SK-N-SH (cell line): ENCODE measurements at regions not wholly inside any gene's neighbourhood (a gene's known extent, or its start where the extent isn't known, plus 50 kb on each side); places are given as distances from the start of the nearest gene placed in this dataset.
A peak's percentile ranks its signal among the peaks of the same experiment; 100 is the strongest.

Experiments
- CTCF ChIA-PET: fragments of 300-600, 350-600 bp; formaldehyde crosslinking; extraction: SDS; loops from one replicate; lab custom pipeline; 2021; lab: Yijun Ruan, JAX
- POLR2A ChIA-PET: fragments of 350-600 bp; sonication (Branson Sonifier 250); formaldehyde crosslinking; extraction: SDS; loops from one replicate; lab custom pipeline; 2020; ENCODE audit warnings: antibody characterized with exemption, inconsistent platforms; lab: Yijun Ruan, JAX
- DNase-seq: peaks from one replicate; pipeline ENCODE4 v3.0.0; 2012
- H2AFZ ChIP-seq: fragments of 200-600 bp; sonication (generic); 2 replicates; pipeline ENCODE4 v1.8.1; 2016; ENCODE audit warnings: antibody characterized with exemption, mild to moderate bottlenecking, low read depth
- H3F3A ChIP-seq: fragments of 200-600 bp; sonication (generic); replicated peaks from 2 replicates; pipeline ENCODE3; 2016; ENCODE audit warnings: antibody characterized with exemption, mild to moderate bottlenecking; ENCODE audit not compliant: insufficient read depth
- H3K27ac ChIP-seq, 2 experiments: fragments of 200-500 bp in 1 of 2; fragments of 200-600 bp in 1 of 2; sonication (Bioruptor generic) in 1 of 2; sonication (generic), shearing (Covaris generic) in 1 of 2; 2 replicates each; pipeline versions ENCODE4 v1.5.1 to v1.6.1; 2014 to 2016; ENCODE audit warnings: low read depth in 2 of 2, inconsistent platforms in 1 of 2, low read length in 1 of 2, mild to moderate bottlenecking in 1 of 2, mixed read lengths in 1 of 2
- H3K27me3 ChIP-seq: fragments of 200-600 bp; sonication (generic), shearing (Covaris generic); 2 replicates; pipeline ENCODE4 v1.6.1; 2016; ENCODE audit warnings: mixed run types; ENCODE audit not compliant: insufficient read depth
- H3K36me3 ChIP-seq, 2 experiments: fragments of 200-500 bp in 1 of 2; fragments of 200-600 bp in 1 of 2; sonication (Bioruptor generic) in 1 of 2; sonication (generic) in 1 of 2; replicated peaks in 1 of 2; 2 replicates each; pipeline versions ENCODE3 to v1.5.1; 2014 to 2016; ENCODE audit warnings: low read length in 1 of 2, mild to moderate bottlenecking in 1 of 2; ENCODE audit not compliant: insufficient read depth in 2 of 2, control insufficient read depth in 1 of 2
- H3K4me1 ChIP-seq, 2 experiments: fragments of 200-500 bp in 1 of 2; fragments of 200-600 bp in 1 of 2; sonication (Bioruptor generic) in 1 of 2; sonication (generic), shearing (Covaris generic) in 1 of 2; 2 replicates each; pipeline versions ENCODE4 v1.5.1 to v1.6.1; 2014 to 2016; ENCODE audit warnings: low read depth in 1 of 2, low read length in 1 of 2, mixed run types in 1 of 2; ENCODE audit not compliant: insufficient read depth in 2 of 2, control insufficient read depth in 1 of 2
- H3K4me2 ChIP-seq: fragments of 200-600 bp; sonication (generic), shearing (Covaris generic); 2 replicates; pipeline ENCODE4 v1.6.1; 2017; ENCODE audit warnings: mixed run types
- H3K4me3 ChIP-seq, 2 experiments: fragments of 200-500 bp in 1 of 2; fragments of 200-600 bp in 1 of 2; sonication (Bioruptor generic) in 1 of 2; sonication (generic), shearing (Covaris generic) in 1 of 2; 2 replicates each; pipeline versions ENCODE4 v1.5.1 to v1.8.1; 2014 to 2016; ENCODE audit warnings: low read depth in 2 of 2, inconsistent platforms in 1 of 2, low read length in 1 of 2, mild to moderate bottlenecking in 1 of 2, mixed read lengths in 1 of 2, moderate library complexity in 1 of 2
- H3K79me2 ChIP-seq: fragments of 200-600 bp; sonication (generic); 2 replicates; pipeline ENCODE4 v1.8.1; 2017; ENCODE audit warnings: mild to moderate bottlenecking; ENCODE audit not compliant: insufficient read depth
- H3K9ac ChIP-seq: fragments of 200-600 bp; sonication (generic); 2 replicates; pipeline ENCODE4 v1.6.1; 2017; ENCODE audit warnings: mixed run types
- H3K9me2 ChIP-seq: fragments of 200-600 bp; sonication (generic); 2 replicates; pipeline ENCODE4 v1.6.1; 2017; ENCODE audit warnings: mixed run types
- H3K9me3 ChIP-seq: fragments of 200-600 bp; sonication (generic); 2 replicates; pipeline ENCODE4 v1.6.1; 2017; ENCODE audit warnings: mixed run types, mild to moderate bottlenecking, moderate library complexity
- H4K20me1 ChIP-seq: fragments of 200-600 bp; sonication (generic); 2 replicates; pipeline ENCODE4 v1.6.1; 2017; ENCODE audit warnings: mild to moderate bottlenecking, mixed run types; ENCODE audit not compliant: insufficient read depth
- ELF1 ChIP-seq: IDR thresholded peaks from 2 replicates; pipeline ENCODE4 v1.4.0; 2012
- EZH2phosphoT487 ChIP-seq: fragments of 200-600 bp; sonication (generic); IDR thresholded peaks from 2 replicates; pipeline ENCODE4 v1.6.1; 2017; ENCODE audit warnings: low read depth, mixed run types, mild to moderate bottlenecking, antibody characterized with exemption, moderate library complexity, borderline replicate concordance
- FOXJ3 ChIP-seq: sonication (generic); formaldehyde crosslinking; IDR thresholded peaks from 2 replicates; pipeline ENCODE4 v1.5.1; 2020; ENCODE audit warnings: mild to moderate bottlenecking, missing genetic modification reagents
- MEF2A ChIP-seq: IDR thresholded peaks from 2 replicates; pipeline ENCODE4 v1.4.0; 2012; ENCODE audit warnings: low read depth, borderline replicate concordance
- NFIC ChIP-seq: IDR thresholded peaks from 2 replicates; pipeline ENCODE4 v1.4.0; 2012; ENCODE audit warnings: borderline replicate concordance
- NRF1 ChIP-seq: IDR thresholded peaks from 2 replicates; pipeline ENCODE4 v1.6.1; 2012; ENCODE audit warnings: low read depth, mild to moderate bottlenecking, low read length
- SIN3A ChIP-seq: IDR thresholded peaks from 2 replicates; pipeline ENCODE4 v1.6.1; 2012; ENCODE audit warnings: low read depth, mild to moderate bottlenecking, low read length, moderate library complexity, borderline replicate concordance
- SMC3 ChIP-seq: IDR thresholded peaks from 2 replicates; pipeline ENCODE4 v1.6.1; 2012; ENCODE audit warnings: low read depth, low read length, improper control_type of control experiment
- TAF1 ChIP-seq: IDR thresholded peaks from 2 replicates; pipeline ENCODE4 v1.6.1; 2012; ENCODE audit warnings: low read depth, mild to moderate bottlenecking, low read length, moderate library complexity, borderline replicate concordance
- TEAD4 ChIP-seq: IDR thresholded peaks from 2 replicates; pipeline ENCODE4 v1.4.0; 2012; ENCODE audit warnings: mild to moderate bottlenecking, borderline replicate concordance; ENCODE audit not compliant: insufficient read depth
- YY1 ChIP-seq: IDR thresholded peaks from 2 replicates; pipeline ENCODE4 v1.4.0; 2012; ENCODE audit warnings: low read depth, mild to moderate bottlenecking
- WGBS: methylation state at CpG from one replicate; pipeline ENCODE4 v1.1.6; 2017; ENCODE audit warnings: low lambda C conversion rate; 5-methylcytosine and 5-hydroxymethylcytosine counted together
- TF ChIP-seq, protein P1 (sequence below): IDR thresholded peaks from 2 replicates; pipeline ENCODE4 v1.4.0; 2012; ENCODE audit warnings: low read depth, borderline replicate concordance
- TF ChIP-seq, protein P2 (sequence below): IDR thresholded peaks from 2 replicates; pipeline ENCODE4 v1.4.0; 2012; ENCODE audit warnings: low read depth, borderline replicate concordance

DNA sequence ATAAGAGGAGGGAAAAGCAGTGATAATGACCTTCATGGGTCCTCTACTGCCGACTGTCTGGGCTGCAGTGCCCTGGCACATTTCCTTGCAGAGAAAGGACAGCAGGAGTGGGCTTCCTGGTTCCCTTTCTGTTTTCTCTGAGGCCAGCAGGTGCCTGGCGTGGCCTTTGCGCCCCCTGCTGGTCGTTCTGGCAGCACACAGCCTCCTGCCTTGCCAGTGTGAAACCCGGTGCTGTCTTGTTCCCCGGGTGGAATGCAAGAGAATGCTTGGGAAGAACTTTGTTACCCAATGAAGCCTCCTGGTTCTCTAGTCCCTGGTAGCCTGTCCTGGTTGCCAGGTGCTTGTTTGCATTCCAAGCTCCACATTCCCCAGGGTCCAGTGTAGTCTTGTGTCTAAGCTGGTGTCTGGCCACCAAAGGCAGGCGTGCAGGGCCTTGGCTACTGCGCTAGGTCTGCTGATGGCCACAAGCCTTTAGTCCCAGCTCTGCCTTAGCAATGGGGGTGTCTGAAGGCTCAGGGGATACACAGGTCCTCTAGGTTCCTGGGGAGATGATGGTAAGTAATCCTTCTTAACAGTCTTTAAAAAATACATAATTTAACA is 1392.4 kb upstream of the TMEM132C start (continued):
- TF ChIP-seq, protein P1, sequence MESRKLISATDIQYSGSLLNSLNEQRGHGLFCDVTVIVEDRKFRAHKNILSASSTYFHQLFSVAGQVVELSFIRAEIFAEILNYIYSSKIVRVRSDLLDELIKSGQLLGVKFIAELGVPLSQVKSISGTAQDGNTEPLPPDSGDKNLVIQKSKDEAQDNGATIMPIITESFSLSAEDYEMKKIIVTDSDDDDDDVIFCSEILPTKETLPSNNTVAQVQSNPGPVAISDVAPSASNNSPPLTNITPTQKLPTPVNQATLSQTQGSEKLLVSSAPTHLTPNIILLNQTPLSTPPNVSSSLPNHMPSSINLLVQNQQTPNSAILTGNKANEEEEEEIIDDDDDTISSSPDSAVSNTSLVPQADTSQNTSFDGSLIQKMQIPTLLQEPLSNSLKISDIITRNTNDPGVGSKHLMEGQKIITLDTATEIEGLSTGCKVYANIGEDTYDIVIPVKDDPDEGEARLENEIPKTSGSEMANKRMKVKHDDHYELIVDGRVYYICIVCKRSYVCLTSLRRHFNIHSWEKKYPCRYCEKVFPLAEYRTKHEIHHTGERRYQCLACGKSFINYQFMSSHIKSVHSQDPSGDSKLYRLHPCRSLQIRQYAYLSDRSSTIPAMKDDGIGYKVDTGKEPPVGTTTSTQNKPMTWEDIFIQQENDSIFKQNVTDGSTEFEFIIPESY = no peak
- TF ChIP-seq YY1 (no peak), SMC3 (peak; percentile 77)

DNA sequence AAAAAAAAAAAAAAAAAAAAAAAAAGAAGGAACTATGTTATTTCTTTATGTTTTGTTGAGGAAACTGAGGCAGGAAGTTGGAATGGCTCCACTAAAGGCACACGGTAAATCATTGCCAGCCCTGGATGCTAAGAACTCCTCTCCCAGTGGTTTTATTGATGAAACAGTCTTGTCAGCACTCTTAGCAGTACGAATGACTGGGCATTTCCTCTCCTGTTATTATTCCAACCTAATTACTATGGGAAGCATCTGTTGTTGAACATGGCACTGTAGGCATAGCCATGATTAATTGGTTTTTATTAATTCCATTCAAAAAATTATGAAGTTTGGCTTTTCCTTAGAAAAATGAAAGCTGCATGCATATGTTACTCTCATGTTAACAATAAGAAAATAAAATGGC is 1387.1 kb upstream of the TMEM132C start:
- no peak for TF ChIP-seq SIN3A
- no peak for TF ChIP-seq MEF2A
- H3K36me3 ChIP-seq = no peaks in the 10 kb centered on the region
- no peaks in the 10 kb centered on the region for H4K20me1 ChIP-seq
- DNase-seq = no peak
- 38% methylated on average over 2 of the region's 2 CpGs for WGBS
- no peaks in the 10 kb centered on the region for H3K79me2 ChIP-seq
- H2AFZ ChIP-seq = no peak overlapping the region
- no peak overlapping the region for H3K27ac ChIP-seq
- H3K9me3 ChIP-seq = no peaks in the 10 kb centered on the region
- H3K4me3 ChIP-seq = no peak overlapping the region
- H3K27me3 ChIP-seq = no peaks in the 10 kb centered on the region
- ChIA-PET POLR2A (no interaction called here), CTCF (no interaction called here)
- no peaks in the 10 kb centered on the region for H3F3A ChIP-seq
- H3K9ac ChIP-seq = no peak overlapping the region
- H3K9me2 ChIP-seq = no peaks in the 10 kb centered on the region
- H3K4me1 ChIP-seq = no peaks in the 10 kb centered on the region
- H3K4me2 ChIP-seq = no peak overlapping the region

DNA sequence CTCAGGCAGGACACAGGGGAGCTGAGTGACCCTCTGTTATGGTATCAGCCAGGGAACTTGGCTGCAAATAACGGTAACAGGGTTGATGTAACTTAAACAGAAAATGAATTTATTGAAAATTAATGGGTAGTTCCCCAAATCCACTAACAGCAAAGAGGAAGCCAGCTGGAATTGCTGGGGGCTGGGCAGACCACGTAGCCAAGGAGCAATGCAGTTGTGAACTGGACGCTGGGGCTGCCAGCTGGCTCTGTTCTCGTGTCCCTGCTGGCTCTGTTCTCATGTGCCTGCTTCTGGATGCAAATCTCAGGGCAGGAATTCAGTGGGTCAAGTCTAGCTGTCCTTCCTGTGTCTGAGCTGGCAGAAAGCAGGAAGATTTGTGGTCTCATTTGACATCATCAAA is 1383.3 kb upstream of the TMEM132C start:
- H3K36me3 ChIP-seq = no peaks in the 10 kb centered on the region
- no peak overlapping the region for H3K9ac ChIP-seq
- no peaks in the 10 kb centered on the region for H3F3A ChIP-seq
- no peak overlapping the region for H3K4me3 ChIP-seq
- H3K9me2 ChIP-seq = no peaks in the 10 kb centered on the region
- no peaks in the 10 kb centered on the region for H3K27me3 ChIP-seq
- no peak for TF ChIP-seq NFIC
- TF ChIP-seq FOXJ3 (CRISPR knock-in tag) = no peak
- TF ChIP-seq TEAD4 = no peak
- TF ChIP-seq, protein P2, sequence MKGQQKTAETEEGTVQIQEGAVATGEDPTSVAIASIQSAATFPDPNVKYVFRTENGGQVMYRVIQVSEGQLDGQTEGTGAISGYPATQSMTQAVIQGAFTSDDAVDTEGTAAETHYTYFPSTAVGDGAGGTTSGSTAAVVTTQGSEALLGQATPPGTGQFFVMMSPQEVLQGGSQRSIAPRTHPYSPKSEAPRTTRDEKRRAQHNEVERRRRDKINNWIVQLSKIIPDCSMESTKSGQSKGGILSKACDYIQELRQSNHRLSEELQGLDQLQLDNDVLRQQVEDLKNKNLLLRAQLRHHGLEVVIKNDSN = no peak
- TF ChIP-seq TAF1 = no peak
- no peak for TF ChIP-seq ELF1
- TF ChIP-seq EZH2phosphoT487 = no peak
- no peak for TF ChIP-seq MEF2A
- TF ChIP-seq, protein P1 = no peak
- no peak for TF ChIP-seq NRF1
- DNase-seq = no peak
- POLR2A ChIA-PET = no interaction called here
- no peaks in the 10 kb centered on the region for H3K4me1 ChIP-seq
- no peak overlapping the region for H3K27ac ChIP-seq
- no peak overlapping the region for H3K4me2 ChIP-seq
- H2AFZ ChIP-seq = no peak overlapping the region
- no peaks in the 10 kb centered on the region for H3K9me3 ChIP-seq
- CTCF ChIA-PET = interaction anchor here (3.5 kb wide), 1 partner anchor 9 kb away, joined by 16 read pairs; no protein-coding TSS in a partner anchor
- H4K20me1 ChIP-seq = no peaks in the 10 kb centered on the region
- 5% methylated on average over 4 of the region's 4 CpGs for WGBS
- H3K79me2 ChIP-seq = no peaks in the 10 kb centered on the region
